ENCODE measurements at regions not wholly inside any gene's neighbourhood (a gene's known extent, or its start where the extent isn't known, plus 50 kb on each side); places are given as distances from the start of the nearest gene placed in this dataset.

GRCh38 chr4:31949045-31949444 lies 1228.9 kb downstream of the PCDH7 start:
- TF ChIP-seq YY1 (IDR thresholded peaks at IDR 0.05; ENCODE audit: insufficient read depth, insufficient read length) (no peak), ZNF274 (IDR thresholded peaks at IDR 0.05; ENCODE audit: low read depth, low read length) (no peak), SUZ12 (IDR thresholded peaks at IDR 0.05; ENCODE audit: extremely low read depth, insufficient read depth, insufficient read length) (no peak)

Measured in NT2/D1 (cell line).